GM18868 (cell line): ENCODE measurements at regions not wholly inside any gene's neighbourhood (a gene's known extent, or its start where the extent isn't known, plus 50 kb on each side); places are given as distances from the start of the nearest gene placed in this dataset.
"Not testable (repeated sequence)": the region's sequence is repeated elsewhere in the genome, so short reads cannot be mapped to it uniquely, and the experiment has no call there.

ENCODE experiments used
- ATAC-seq: cut with Tn5 transposase; IDR thresholded peaks from one replicate; pipeline ENCODE4 v1.9.1; 2021; ENCODE audit warnings: mild to moderate bottlenecking, moderate library complexity; ENCODE audit not compliant: unreplicated experiment

- ATAC-seq: no peak
Observed at GRCh38 chr6:169145496-169145895, 108.2 kb downstream of the THBS2 start.

DNA sequence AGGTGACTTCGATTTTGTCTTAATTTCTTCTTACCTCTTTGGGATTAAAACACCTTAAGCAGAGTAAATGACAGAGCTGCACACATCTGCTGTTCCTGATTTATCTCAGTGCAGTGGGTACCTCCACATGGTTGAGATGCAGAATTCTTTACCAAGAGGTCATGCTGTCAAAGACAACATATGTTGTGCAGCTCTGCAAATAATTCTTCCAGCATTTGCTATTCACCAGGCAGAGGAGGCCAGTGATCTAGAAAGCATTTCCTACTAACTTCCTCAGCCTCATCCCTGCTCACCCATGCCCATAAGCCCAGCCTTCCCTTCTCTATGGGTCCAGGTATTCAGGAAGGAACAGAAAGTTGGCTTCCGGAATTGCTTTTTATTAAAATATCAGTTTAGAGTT lies 109.3 kb downstream of the THBS2 start:
- ATAC-seq: no peak

GRCh38 chr6:169142538-169142844 lies 111.2 kb downstream of the THBS2 start:
- no peak for ATAC-seq

- ATAC-seq: no peak
Observed at GRCh38 chr6:169141671-169142537, 111.7 kb downstream of the THBS2 start.

- ATAC-seq: no peak
Observed at GRCh38 chr6:169140986-169141495, 112.6 kb downstream of the THBS2 start.

- no peak for ATAC-seq
Observed at GRCh38 chr6:169139179-169139971, 114.3 kb downstream of the THBS2 start.

- ATAC-seq: no peak
Observed at GRCh38 chr6:169132352-169132940, 121.2 kb downstream of the THBS2 start.

DNA sequence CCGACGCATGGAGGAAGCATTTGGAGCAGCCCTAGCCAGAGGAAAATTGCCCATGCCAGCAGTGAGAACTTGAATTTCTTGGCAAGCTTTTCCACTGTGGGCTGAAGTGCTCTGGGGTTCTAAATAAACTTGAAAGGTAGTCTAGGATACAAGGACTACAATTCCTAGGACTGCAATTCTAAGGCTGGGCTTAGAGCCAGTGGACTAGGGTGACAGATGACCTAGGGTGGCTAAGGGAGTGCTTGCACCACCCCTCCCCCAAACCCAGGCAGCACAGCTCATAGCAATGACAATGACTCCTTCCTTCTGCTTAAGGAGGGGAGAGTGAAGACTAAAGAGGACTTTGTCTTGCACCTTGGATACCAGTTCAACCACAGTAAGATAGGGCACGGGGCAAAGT lies 122.3 kb downstream of the THBS2 start:
- ATAC-seq: no peak

GRCh38 chr6:169130113-169130512 lies 123.5 kb downstream of the THBS2 start:
- no peak for ATAC-seq

DNA sequence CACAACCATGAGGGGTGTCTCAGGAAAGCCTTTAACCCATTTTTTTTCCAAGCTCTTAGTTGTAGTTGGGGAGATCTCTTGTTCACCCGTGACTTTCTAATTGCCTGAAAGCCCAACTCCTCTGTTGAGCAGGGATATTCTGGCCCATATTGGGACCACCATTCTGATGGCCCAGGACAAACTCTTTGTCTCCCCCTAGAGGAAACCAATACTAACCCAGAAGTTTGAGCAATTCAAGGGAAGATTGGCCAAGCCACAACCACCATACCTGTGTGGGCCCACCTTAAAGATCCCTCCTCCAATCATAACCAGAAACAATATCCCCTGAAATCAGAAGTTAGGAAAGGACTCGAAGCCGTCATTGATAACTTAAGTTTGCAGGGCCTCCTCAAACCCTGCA lies 132.6 kb downstream of the THBS2 start:
- ATAC-seq: no peak

GRCh38 chr6:169119669-169120068 lies 134.0 kb downstream of the THBS2 start:
- no peak for ATAC-seq

DNA sequence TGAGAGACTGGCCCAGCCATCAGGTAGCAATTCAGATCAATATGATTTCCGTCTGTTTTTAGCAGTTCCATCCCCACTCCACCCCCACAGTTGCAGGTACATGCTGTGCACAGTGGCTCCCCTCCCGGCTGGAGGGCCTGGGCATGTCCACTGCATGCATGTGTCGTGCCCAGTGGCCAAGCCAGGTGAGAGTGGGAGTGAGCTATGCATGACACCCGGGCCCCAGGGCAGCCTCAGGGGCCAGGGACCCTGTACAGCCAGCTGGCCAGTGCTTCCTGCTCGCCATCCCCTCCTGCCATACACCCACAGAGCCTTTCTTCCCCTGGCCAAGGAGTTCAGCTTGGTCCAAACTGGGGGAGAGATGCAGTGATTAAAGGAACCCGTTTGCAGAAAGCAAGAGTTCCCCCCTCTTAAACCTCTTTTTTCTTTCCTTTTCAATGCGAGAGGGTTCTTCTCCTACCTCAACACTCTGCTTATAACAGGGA lies 135.3 kb downstream of the THBS2 start:
- ATAC-seq: no peak

- ATAC-seq: no peak
Observed at GRCh38 chr6:169117663-169118062, 136.0 kb downstream of the THBS2 start.

DNA sequence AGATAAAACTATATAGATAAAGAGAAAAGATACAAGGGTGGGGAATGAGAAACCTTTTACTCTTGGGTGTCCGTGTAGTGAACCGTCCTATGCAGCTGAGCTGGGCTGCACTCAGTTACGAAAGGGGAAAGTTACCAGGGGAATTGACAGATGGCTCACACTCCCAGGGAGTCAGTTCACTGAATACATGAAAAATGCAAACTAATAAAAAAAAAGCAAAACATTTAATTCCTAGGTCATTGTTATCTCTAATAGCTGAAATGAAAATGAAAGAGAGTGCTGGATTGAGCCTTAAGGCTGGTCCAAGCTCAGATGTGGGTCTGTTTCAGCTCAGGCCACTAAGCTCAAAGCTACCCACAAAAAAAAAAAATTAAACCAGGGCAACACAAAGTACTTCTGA lies 138.0 kb downstream of the THBS2 start:
- no peak for ATAC-seq

DNA sequence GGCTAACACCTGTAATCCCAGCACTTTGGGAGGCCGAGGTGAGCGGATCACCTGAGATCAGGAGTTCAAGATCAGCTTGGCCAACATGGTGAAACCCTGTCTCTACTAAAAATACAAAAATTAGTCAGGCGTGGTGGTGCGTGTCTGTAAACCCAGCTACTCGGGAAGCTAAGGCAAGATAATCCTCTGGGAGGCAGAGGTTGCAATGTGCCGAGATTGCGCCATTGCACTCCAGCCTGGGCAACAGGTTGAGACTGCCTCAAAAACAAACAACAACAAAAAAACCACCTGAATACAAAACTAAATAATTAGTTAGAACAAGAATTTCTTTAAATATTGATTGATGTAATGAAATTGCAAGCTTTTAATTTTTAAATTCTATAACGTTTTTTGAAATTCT lies 139.0 kb downstream of the THBS2 start:
- ATAC-seq: not testable (repeated sequence)

GRCh38 chr6:169112483-169113320 lies 140.9 kb downstream of the THBS2 start:
- ATAC-seq: peak; percentile 50

- no peak for ATAC-seq
Observed at GRCh38 chr6:169111203-169111602, 142.4 kb downstream of the THBS2 start.

DNA sequence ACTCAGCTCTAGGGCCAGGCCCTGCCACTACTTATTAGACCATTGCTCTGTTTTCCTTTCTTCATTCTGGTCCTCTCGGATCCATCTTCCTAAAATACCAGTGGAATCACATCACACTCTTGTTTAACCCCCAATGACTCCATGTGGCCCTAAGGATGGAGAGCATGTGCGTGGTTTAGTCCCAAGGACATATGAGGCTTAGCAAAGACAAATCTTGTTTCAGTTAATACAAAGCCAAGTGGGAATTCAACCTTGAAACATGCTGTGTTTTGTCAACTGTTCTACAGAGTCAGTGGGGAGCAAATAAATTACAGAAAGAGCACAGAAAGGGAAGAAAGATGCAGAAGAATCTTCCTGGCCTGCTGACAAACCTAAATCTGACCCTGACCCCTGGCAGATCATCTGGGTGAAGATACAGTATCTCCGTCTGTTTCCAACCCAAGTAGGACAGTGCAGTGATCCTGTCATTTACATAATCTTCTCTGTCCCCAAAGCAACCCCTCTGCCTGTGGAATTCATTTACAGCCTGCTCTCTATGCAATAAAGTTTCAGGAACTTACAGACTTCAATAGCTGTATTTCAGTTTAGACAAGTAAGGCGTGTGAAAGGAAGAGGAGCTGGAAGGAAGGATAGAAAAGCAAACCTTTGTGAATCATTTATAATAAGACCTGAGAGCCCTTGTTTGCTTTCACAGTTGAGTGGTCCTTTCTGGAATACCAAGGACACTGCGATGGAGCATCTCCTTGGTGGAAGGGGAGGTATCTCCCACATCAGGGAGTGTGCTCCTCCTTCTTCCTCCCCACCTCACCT lies 144.0 kb downstream of the THBS2 start:
- ATAC-seq: no peak

DNA sequence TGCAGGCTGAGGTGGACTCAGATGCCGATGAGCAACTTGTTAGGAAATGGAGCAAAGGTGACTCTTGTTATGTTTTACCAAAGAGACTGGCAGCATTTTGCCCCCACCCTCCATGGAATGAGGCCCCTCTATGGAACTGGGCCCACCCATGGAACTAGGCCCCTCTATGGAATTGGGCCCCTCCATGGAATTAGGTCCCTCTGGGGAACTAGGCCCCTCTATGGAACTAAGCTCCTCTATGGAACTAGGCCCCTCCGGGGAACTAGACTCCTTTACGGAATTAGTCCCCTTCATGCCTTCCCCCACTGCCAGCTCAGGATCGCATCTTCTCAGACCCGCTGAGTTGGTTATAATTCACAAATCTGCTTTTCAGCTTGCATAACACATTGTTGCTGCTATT lies 144.9 kb downstream of the THBS2 start:
- ATAC-seq: no peak

DNA sequence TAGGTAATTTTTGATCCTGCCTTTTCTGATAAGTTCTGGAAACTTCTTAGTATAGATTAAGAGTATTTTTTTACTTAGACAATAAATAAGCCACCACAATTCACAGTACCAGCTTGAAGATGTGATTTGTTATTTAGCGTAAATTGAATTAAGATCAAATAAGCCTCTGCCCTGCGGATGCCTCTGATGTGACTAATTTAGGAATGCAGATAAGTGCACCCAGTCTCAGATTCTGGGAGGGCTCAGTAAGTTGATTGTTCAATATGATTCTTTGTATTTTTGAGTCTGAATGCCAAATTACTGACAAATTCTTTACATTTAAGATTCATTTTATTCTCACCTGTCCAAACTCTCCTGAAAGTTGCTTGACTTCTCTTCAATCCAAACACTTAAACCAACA lies 147.5 kb downstream of the THBS2 start:
- ATAC-seq: no peak
